HL-60 (cell line): ENCODE measurements at regions not wholly inside any gene's neighbourhood (a gene's known extent, or its start where the extent isn't known, plus 50 kb on each side); places are given as distances from the start of the nearest gene placed in this dataset.

Experiments
- CTCF ChIP-seq: IDR thresholded peaks from one replicate; pipeline ENCODE4 v1.5.1; 2011; ENCODE audit warnings: low read length, control low read depth, inconsistent platforms; ENCODE audit not compliant: insufficient read depth
- POLR2AphosphoS5 ChIP-seq: IDR thresholded peaks from 2 replicates; pipeline ENCODE4 v1.6.1; 2012; ENCODE audit warnings: low read depth
- REST ChIP-seq: IDR thresholded peaks from 2 replicates; pipeline ENCODE4 v1.6.1; 2012; ENCODE audit warnings: low read depth; ENCODE audit not compliant: insufficient replicate concordance

GRCh38 chr10:2844925-2845324, 222.4 kb upstream of the PFKP start:
- TF ChIP-seq CTCF = no peak
- TF ChIP-seq POLR2AphosphoS5 = no peak
- no peak for TF ChIP-seq REST
